GM12891 (cell line): ENCODE measurements at regions not wholly inside any gene's neighbourhood (a gene's known extent, or its start where the extent isn't known, plus 50 kb on each side); places are given as distances from the start of the nearest gene placed in this dataset.

Source experiments
- PAX5 ChIP-seq: IDR thresholded peaks from 2 replicates; pipeline ENCODE4 v1.6.1; 2011; ENCODE audit warnings: low read length, moderate library complexity, mild to moderate bottlenecking; ENCODE audit not compliant: insufficient read depth, severe bottlenecking
- POLR2A ChIP-seq: IDR thresholded peaks from 2 replicates; pipeline ENCODE4 v1.6.1; 2011; ENCODE audit warnings: low read depth, low read length, control low read depth
- POLR2AphosphoS5 ChIP-seq: IDR thresholded peaks from 2 replicates; pipeline ENCODE4 v1.6.1; 2011; ENCODE audit warnings: low read depth, low read length, control low read depth
- POU2F2 ChIP-seq: IDR thresholded peaks from 2 replicates; pipeline ENCODE4 v1.6.1; 2011; ENCODE audit warnings: low read depth, mild to moderate bottlenecking, control low read depth, low read length, moderate library complexity
- SPI1 ChIP-seq: IDR thresholded peaks from 2 replicates; pipeline ENCODE4 v1.6.1; 2011; ENCODE audit warnings: low read depth, low read length, control low read depth
- TAF1 ChIP-seq: IDR thresholded peaks from 2 replicates; pipeline ENCODE4 v1.6.1; 2011; ENCODE audit warnings: low read depth, low read length, control low read depth

GRCh38 chr17:14715561-14715960, 414.7 kb downstream of the HS3ST3B1 start:
- no peak for TF ChIP-seq POLR2AphosphoS5
- no peak for TF ChIP-seq POLR2A
- TF ChIP-seq TAF1: no peak
- no peak for TF ChIP-seq PAX5
- TF ChIP-seq SPI1: no peak
- no peak for TF ChIP-seq POU2F2
